ENCODE measurements at regions not wholly inside any gene's neighbourhood (a gene's known extent, or its start where the extent isn't known, plus 50 kb on each side); places are given as distances from the start of the nearest gene placed in this dataset.

GRCh38 chrX:36787752-36788151 is 220.4 kb upstream of the FAM47C start:
- Histone ChIP-seq H3K36me3 (no peaks in the 10 kb centered on the region), H3K27me3 (ENCODE audit: low read depth) (no peaks in the 10 kb centered on the region), H3K9me3 (replicated peaks) (no peaks in the 10 kb centered on the region), H3K4me3 (no peak overlapping the region), H3K4me1 (no peaks in the 10 kb centered on the region), H3K27ac (replicated peaks) (no peak overlapping the region)
- intact Hi-C loops (cut with micrococcal nuclease), result no loop called here
- TF ChIP-seq, protein P1, sequence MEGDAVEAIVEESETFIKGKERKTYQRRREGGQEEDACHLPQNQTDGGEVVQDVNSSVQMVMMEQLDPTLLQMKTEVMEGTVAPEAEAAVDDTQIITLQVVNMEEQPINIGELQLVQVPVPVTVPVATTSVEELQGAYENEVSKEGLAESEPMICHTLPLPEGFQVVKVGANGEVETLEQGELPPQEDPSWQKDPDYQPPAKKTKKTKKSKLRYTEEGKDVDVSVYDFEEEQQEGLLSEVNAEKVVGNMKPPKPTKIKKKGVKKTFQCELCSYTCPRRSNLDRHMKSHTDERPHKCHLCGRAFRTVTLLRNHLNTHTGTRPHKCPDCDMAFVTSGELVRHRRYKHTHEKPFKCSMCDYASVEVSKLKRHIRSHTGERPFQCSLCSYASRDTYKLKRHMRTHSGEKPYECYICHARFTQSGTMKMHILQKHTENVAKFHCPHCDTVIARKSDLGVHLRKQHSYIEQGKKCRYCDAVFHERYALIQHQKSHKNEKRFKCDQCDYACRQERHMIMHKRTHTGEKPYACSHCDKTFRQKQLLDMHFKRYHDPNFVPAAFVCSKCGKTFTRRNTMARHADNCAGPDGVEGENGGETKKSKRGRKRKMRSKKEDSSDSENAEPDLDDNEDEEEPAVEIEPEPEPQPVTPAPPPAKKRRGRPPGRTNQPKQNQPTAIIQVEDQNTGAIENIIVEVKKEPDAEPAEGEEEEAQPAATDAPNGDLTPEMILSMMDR (IDR thresholded peaks at IDR 0.05; ENCODE audit: borderline replicate concordance), result no peak
- DNase-seq, result no peak

DNA sequence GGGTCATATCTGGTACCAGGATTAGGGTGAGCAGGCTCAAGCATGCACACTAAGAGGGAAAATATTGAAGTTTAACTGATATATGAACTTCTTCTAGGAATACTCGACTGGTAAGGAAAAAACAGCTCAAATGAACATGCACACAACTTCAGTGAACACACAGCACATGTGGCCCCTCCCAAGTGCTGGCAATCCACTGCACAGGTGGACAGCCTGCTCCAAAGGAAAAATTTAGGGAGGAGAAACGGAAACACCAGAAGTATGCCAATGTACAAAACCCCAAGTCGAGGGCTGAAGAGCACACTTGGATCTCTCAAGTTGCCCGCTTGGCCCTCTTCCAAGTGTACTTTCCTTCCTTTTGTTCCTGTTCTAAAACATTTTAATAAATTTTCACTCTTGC is 205.0 kb upstream of the FAM47C start:
- DNase-seq, result no peak
- Histone ChIP-seq H3K4me1 (no peaks in the 10 kb centered on the region), H3K9me3 (replicated peaks) (no peaks in the 10 kb centered on the region), H3K27me3 (ENCODE audit: low read depth) (no peaks in the 10 kb centered on the region), H3K4me3 (no peak overlapping the region), H3K36me3 (no peaks in the 10 kb centered on the region), H3K27ac (replicated peaks) (no peak overlapping the region)
- TF ChIP-seq, protein P1 (IDR thresholded peaks at IDR 0.05; ENCODE audit: borderline replicate concordance), result no peak
- intact Hi-C loops (cut with micrococcal nuclease), result no loop called here

- no peaks in the 10 kb centered on the region for H3K4me1 ChIP-seq
- H3K36me3 ChIP-seq, result no peaks in the 10 kb centered on the region
- H3K4me3 ChIP-seq, result no peak overlapping the region
- TF ChIP-seq, protein P1 (IDR thresholded peaks at IDR 0.05; ENCODE audit: borderline replicate concordance), result no peak
- no peaks in the 10 kb centered on the region for H3K9me3 ChIP-seq (replicated peaks)
- H3K27ac ChIP-seq (replicated peaks), result no peak overlapping the region
- no peaks in the 10 kb centered on the region for H3K27me3 ChIP-seq (ENCODE audit: low read depth)
- intact Hi-C loops (cut with micrococcal nuclease), result no loop called here
- DNase-seq, result no peak
Observed at GRCh38 chrX:36804066-36804465, 204.1 kb upstream of the FAM47C start.

DNA sequence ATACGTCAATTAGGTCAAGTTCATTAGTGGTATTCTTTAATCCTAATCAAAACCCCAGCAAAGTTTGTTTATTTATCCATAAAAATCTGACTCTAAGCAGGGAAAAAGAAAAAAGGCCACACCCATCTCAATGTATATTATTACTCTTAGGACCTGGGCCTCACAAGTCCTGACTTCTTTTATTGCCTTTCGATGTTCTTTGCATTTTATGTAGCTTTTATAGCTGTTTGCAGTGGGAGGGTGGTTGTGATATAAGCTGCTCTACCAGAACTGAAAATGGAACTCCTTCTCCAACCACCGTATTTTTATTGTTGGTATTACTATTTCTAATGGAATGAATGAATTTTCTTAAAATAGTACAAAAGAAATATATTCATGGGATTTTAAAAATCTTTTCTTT is 163.3 kb upstream of the FAM47C start:
- no peaks in the 10 kb centered on the region for H3K4me1 ChIP-seq
- TF ChIP-seq, protein P1 (IDR thresholded peaks at IDR 0.05; ENCODE audit: borderline replicate concordance), result no peak
- intact Hi-C loops (cut with micrococcal nuclease), result no loop called here
- no peaks in the 10 kb centered on the region for H3K27me3 ChIP-seq (ENCODE audit: low read depth)
- no peaks in the 10 kb centered on the region for H3K9me3 ChIP-seq (replicated peaks)
- H3K4me3 ChIP-seq, result no peak overlapping the region
- no peaks in the 10 kb centered on the region for H3K36me3 ChIP-seq
- no peak for DNase-seq
- no peak overlapping the region for H3K27ac ChIP-seq (replicated peaks)

- Histone ChIP-seq H3K27ac (replicated peaks) (no peak overlapping the region), H3K4me3 (no peak overlapping the region), H3K9me3 (replicated peaks) (no peaks in the 10 kb centered on the region), H3K36me3 (no peaks in the 10 kb centered on the region), H3K4me1 (no peaks in the 10 kb centered on the region), H3K27me3 (ENCODE audit: low read depth) (no peaks in the 10 kb centered on the region)
- TF ChIP-seq, protein P1 (IDR thresholded peaks at IDR 0.05; ENCODE audit: borderline replicate concordance), result no peak
- intact Hi-C loops (cut with micrococcal nuclease), result no loop called here
- DNase-seq, result no peak
Observed at GRCh38 chrX:36847496-36847895, 160.7 kb upstream of the FAM47C start.

GRCh38 chrX:36849407-36849806 is 158.8 kb upstream of the FAM47C start:
- no peaks in the 10 kb centered on the region for H3K36me3 ChIP-seq
- no peaks in the 10 kb centered on the region for H3K9me3 ChIP-seq (replicated peaks)
- intact Hi-C loops (cut with micrococcal nuclease), result no loop called here
- H3K4me1 ChIP-seq, result no peaks in the 10 kb centered on the region
- no peaks in the 10 kb centered on the region for H3K27me3 ChIP-seq (ENCODE audit: low read depth)
- TF ChIP-seq, protein P1 (IDR thresholded peaks at IDR 0.05; ENCODE audit: borderline replicate concordance), result no peak
- DNase-seq, result no peak
- H3K27ac ChIP-seq (replicated peaks), result no peak overlapping the region
- no peak overlapping the region for H3K4me3 ChIP-seq
